NCI-H2196 treated with DMSO at 0.1 percent for 48 hours (cell line): ENCODE measurements at regions not wholly inside any gene's neighbourhood (a gene's known extent, or its start where the extent isn't known, plus 50 kb on each side); places are given as distances from the start of the nearest gene placed in this dataset.

Experiments
- DNase-seq: peaks from one replicate; lab custom pipeline; 2025; ENCODE audit not compliant: unreplicated experiment; lab: John Stamatoyannopoulos, UW

DNA sequence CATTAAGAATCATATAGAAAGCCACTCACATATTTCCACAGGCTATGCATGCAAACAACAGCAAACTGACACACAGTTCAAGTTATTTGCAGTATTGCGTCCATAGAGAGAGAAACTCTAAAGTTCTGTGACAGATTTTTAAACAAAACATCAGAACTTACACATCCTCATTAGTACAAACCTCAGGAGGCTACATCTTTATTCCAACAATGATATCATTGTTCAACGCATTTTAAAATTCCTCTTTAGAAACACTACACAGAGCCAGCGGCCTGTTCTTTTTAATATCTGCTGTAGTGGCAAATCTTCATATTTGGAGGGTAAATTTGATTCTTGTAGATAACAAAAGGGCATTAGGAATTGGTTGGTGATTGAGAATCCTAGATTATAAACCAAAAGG, 55.9 kb upstream of the NFE2L3 start:
- no peak for DNase-seq

- no peak for DNase-seq
Observed at GRCh38 chr7:26097837-26098668, 53.9 kb upstream of the NFE2L3 start.

- no peak for DNase-seq
Observed at GRCh38 chr7:26099236-26099635, 52.8 kb upstream of the NFE2L3 start.

- DNase-seq = no peak
Observed at GRCh38 chr7:26100406-26101339, 51.3 kb upstream of the NFE2L3 start.

DNA sequence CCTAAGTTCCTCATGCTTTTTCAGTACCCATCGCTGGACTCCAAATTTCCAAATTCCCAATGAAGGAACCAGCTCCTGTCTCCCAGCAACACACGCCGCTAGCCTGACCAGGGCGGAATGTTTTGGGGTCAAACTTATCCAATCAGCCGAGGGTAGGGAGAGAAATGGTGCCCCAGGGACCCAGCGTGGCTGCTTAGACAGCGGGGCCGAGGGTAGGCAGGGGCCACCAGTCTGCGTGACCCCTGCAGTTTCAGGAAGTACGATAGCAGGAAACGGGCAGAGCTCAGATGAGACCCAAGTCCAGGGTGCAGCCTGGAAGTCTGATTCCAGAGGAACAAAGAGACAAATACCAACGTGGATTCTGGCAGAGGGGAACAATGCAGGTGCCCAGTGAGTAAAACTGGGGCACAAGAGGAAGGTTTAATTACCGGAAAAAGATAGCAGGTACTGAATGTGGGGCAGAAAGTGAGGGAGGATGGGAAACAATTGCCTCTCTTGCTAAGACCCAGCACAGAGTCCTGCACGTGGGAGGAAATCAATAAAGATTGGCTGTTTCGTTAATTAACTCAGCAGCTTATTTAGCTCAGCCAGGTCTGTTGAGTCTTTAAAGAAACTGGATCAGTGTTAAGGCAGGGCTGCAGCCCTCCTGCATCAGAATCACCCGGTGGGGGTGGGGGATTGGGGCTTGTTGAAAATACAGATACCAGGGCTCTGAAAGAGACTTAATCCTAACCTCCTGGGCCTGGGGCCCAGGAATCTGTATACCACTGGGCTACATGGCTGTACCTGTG, 50.4 kb upstream of the NFE2L3 start:
- no peak for DNase-seq

- no peak for DNase-seq
Observed at GRCh38 chr7:26102176-26102575, 49.8 kb upstream of the NFE2L3 start.
